Uterus (tissue), 2 donors: ENCODE measurements at regions not wholly inside any gene's neighbourhood (a gene's known extent, or its start where the extent isn't known, plus 50 kb on each side); places are given as distances from the start of the nearest gene placed in this dataset.

Experiments
- POLR2A ChIP-seq, 2 donors: fragments of 450-650 bp; IDR thresholded peaks; one replicate each; pipeline ENCODE4 v1.6.1; 2016; ENCODE audit warnings: antibody characterized with exemption in 2 of 2, mild to moderate bottlenecking in 1 of 2, moderate library complexity in 1 of 2
- TF ChIP-seq, protein P1 (sequence below), 4 experiments: fragments of 200-600 bp in 2 of 4; fragments of 450-650 bp in 2 of 4; sonication (generic) in 2 of 4; IDR thresholded peaks; one replicate each; pipeline ENCODE4 v1.5.1; 2016 to 2019; ENCODE audit warnings: antibody characterized with exemption in 4 of 4, mild to moderate bottlenecking in 2 of 4, moderate library complexity in 1 of 4

DNA sequence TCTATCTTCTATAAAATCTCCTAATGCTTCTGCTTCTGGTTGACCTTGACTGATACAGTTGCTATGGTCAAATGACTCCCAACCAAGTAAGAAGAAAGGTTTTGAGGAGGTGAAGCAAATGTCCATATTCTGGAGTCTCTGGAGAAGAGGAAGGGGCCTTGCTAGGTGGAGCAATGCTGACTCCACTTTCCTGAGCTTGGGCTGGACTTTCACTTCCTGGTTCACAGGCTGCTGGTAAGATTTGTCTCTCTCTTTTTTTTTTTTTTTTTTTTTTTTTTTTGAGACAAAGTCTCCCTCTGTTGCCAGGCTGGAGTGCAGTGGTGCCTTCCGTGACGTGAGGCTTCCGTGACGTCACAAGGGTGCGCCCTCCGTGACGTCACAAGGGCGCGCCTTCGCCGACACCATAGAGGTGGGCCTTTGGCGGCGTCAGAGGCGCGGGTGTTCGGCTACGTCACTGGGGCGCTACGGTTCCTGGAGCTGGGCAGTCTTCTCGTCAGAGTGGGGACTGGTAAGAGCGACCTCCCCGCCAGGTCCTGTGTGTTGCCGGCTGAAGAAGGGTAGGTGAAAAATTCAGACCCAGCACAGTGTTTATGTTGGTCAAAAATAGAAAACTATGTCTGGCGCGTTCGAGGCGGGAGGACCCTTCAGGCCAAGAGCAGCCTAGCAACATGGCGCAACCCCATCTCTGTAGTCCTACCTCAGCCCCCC is 93.7 kb upstream of the METTL14 start:
- TF ChIP-seq, protein P1, sequence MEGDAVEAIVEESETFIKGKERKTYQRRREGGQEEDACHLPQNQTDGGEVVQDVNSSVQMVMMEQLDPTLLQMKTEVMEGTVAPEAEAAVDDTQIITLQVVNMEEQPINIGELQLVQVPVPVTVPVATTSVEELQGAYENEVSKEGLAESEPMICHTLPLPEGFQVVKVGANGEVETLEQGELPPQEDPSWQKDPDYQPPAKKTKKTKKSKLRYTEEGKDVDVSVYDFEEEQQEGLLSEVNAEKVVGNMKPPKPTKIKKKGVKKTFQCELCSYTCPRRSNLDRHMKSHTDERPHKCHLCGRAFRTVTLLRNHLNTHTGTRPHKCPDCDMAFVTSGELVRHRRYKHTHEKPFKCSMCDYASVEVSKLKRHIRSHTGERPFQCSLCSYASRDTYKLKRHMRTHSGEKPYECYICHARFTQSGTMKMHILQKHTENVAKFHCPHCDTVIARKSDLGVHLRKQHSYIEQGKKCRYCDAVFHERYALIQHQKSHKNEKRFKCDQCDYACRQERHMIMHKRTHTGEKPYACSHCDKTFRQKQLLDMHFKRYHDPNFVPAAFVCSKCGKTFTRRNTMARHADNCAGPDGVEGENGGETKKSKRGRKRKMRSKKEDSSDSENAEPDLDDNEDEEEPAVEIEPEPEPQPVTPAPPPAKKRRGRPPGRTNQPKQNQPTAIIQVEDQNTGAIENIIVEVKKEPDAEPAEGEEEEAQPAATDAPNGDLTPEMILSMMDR (IDR thresholded peaks at IDR 0.05) = peak in 1 of 4 experiments; percentile 2
- TF ChIP-seq POLR2A (IDR thresholded peaks at IDR 0.05) = peak; percentile 14 to 70
